22Rv1 (cell line): ENCODE measurements at regions not wholly inside any gene's neighbourhood (a gene's known extent, or its start where the extent isn't known, plus 50 kb on each side); places are given as distances from the start of the nearest gene placed in this dataset.

Experiments used
- CTCF ChIP-seq: fragments of 450-650 bp; IDR thresholded peaks from 2 replicates; pipeline ENCODE4 v1.5.1; 2017; ENCODE audit warnings: mild to moderate bottlenecking
- ZFX ChIP-seq: fragments of 450-650 bp; IDR thresholded peaks from 2 replicates; pipeline ENCODE4 v1.6.1; 2017; ENCODE audit warnings: antibody characterized with exemption, borderline replicate concordance

GRCh38 chr5:54689411-54690251 lies 172.1 kb downstream of the SNX18 start:
- TF ChIP-seq CTCF (no peak), ZFX (no peak)
